Right atrium auricular region (tissue), 2 donors: ENCODE measurements at regions not wholly inside any gene's neighbourhood (a gene's known extent, or its start where the extent isn't known, plus 50 kb on each side); places are given as distances from the start of the nearest gene placed in this dataset.

ENCODE experiments used
- DNase-seq: peaks from one replicate; pipeline ENCODE4 v3.0.0-alpha.2; 2019; ENCODE audit warnings: low spot score
- H3K27ac ChIP-seq, 2 donors: fragments of 200-600 bp; sonication (generic); 1 replicate in 1 of 2; 2 replicates in 1 of 2; pipeline ENCODE4 v1.5.1; 2016 to 2019
- H3K27me3 ChIP-seq, 2 donors: fragments of 200-600 bp; sonication (generic); one replicate each; pipeline versions ENCODE4 v1.5.1 to v1.6.0; 2017 to 2019
- H3K36me3 ChIP-seq: fragments of 200-600 bp; sonication (generic); one replicate; pipeline ENCODE4 v1.5.1; 2016
- H3K4me1 ChIP-seq, 2 donors: fragments of 200-600 bp; sonication (generic); one replicate each; pipeline versions ENCODE4 v1.5.1 to v1.6.0; 2017 to 2019
- H3K4me3 ChIP-seq, 2 donors: fragments of 200-600 bp; sonication (generic); 1 replicate in 1 of 2; 2 replicates in 1 of 2; pipeline ENCODE4 v1.5.1; 2017 to 2019; ENCODE audit warnings: mild to moderate bottlenecking in 1 of 2, moderate library complexity in 1 of 2
- H3K9me3 ChIP-seq, 2 donors: fragments of 200-600 bp; sonication (generic); one replicate each; pipeline ENCODE4 v1.5.1; 2019
- TF ChIP-seq, protein P1 (sequence below), 2 donors: fragments of 200-600 bp; sonication (generic); IDR thresholded peaks; one replicate each; pipeline ENCODE4 v1.5.1; 2019; ENCODE audit warnings: antibody characterized with exemption in 2 of 2

DNA sequence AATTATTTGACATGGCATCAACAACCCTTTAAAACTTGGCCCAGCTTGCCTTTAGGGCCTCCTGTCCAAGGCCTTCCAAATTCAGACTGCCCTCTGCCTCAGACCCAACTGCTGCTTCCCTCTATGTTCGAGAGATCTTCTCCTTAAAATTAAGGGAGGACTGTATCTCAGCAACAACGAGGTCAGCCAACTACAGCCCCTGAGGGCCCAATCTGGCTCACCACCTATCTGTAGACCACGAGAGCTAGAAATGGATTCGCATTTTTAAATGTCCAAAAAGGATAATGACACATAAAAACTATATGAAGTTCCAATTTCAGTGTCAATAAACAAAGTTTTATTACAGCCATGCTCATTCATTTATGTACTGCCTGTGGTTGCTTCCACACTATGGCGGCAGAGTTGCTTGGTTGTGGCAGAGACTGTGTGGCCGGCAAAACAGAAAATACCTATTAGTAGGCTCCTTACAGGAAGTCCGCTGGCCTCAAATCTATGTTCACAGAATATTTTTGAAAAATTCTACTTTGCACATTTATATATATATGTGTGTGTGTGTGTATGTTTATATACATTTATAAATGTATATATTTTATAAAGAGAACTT lies 1026.9 kb downstream of the BCL11B start:
- no peaks in the 10 kb centered on the region for H3K9me3 ChIP-seq
- no peaks in the 10 kb centered on the region for H3K4me1 ChIP-seq
- no peak overlapping the region for H3K4me3 ChIP-seq
- DNase-seq = no peak
- no peaks in the 10 kb centered on the region for H3K36me3 ChIP-seq
- no peaks in the 10 kb centered on the region for H3K27me3 ChIP-seq
- TF ChIP-seq, protein P1, sequence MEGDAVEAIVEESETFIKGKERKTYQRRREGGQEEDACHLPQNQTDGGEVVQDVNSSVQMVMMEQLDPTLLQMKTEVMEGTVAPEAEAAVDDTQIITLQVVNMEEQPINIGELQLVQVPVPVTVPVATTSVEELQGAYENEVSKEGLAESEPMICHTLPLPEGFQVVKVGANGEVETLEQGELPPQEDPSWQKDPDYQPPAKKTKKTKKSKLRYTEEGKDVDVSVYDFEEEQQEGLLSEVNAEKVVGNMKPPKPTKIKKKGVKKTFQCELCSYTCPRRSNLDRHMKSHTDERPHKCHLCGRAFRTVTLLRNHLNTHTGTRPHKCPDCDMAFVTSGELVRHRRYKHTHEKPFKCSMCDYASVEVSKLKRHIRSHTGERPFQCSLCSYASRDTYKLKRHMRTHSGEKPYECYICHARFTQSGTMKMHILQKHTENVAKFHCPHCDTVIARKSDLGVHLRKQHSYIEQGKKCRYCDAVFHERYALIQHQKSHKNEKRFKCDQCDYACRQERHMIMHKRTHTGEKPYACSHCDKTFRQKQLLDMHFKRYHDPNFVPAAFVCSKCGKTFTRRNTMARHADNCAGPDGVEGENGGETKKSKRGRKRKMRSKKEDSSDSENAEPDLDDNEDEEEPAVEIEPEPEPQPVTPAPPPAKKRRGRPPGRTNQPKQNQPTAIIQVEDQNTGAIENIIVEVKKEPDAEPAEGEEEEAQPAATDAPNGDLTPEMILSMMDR (IDR thresholded peaks at IDR 0.05) = no peak
- no peak overlapping the region for H3K27ac ChIP-seq

DNA sequence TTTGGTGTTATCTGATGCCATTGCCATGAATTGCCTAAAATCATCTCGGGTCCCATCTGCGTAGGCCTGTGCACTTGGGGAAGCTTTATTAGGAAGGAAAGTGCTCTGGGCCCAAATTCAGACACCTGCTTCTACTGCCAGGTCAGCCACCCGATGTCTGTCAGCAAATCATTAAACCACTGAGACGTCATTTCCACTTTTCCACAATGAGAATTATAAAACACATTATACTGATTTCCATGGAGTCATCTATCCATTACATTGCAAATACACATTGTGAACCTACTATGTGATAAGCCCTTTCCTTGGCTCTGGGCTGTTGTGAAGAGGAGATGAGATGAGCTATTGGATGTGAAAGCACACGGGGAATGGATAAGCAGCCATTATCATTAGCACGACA lies 1022.9 kb downstream of the BCL11B start:
- Histone ChIP-seq H3K4me3 (no peak overlapping the region), H3K9me3 (no peaks in the 10 kb centered on the region), H3K36me3 (no peaks in the 10 kb centered on the region), H3K27ac (no peak overlapping the region), H3K4me1 (no peaks in the 10 kb centered on the region), H3K27me3 (no peaks in the 10 kb centered on the region)
- TF ChIP-seq, protein P1 (IDR thresholded peaks at IDR 0.05) = no peak
- no peak for DNase-seq

DNA sequence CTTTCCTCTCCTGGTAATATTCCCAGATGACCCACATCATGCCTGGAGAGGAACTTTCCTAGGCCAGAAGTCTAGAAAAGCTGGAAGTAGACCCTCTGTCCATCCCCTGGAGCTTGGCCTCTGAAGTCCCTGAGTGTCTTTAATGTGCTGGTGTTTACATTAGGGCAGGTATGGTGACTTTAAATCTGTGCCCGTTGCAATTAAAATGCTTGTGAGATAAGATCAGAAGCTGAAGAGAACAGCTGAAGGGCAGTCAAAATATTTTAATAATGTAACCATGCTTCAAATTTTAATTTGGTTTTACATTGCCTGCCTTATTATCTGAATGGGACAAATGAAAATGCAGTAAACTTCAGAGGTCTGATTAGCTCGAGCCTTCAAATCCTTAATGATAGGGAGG lies 1022.5 kb downstream of the BCL11B start:
- Histone ChIP-seq H3K27me3 (no peaks in the 10 kb centered on the region), H3K4me3 (no peak overlapping the region), H3K36me3 (no peaks in the 10 kb centered on the region), H3K27ac (no peak overlapping the region), H3K9me3 (no peaks in the 10 kb centered on the region), H3K4me1 (no peaks in the 10 kb centered on the region)
- TF ChIP-seq, protein P1 (IDR thresholded peaks at IDR 0.05) = no peak
- DNase-seq = no peak

DNA sequence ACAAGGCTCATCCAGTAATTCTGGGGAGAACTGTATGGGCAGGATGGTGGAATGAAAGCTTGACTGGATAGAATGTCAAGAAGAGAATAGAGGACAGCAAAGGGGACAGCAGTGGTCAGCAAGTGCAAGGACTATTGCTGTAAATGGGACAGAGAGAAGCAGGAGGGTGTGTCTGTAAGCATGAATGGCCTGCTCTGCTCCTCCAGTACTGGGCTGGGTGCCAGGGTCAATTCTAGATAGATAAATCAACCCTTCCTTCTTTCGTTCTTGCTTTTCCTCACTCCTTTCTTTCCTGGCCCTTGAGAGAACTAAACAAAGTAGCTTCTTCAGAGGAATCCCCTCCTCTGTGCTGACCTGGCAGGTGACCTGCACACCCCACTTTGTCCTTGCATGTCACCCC lies 1019.2 kb downstream of the BCL11B start:
- DNase-seq = no peak
- Histone ChIP-seq H3K4me1 (no peaks in the 10 kb centered on the region), H3K4me3 (no peak overlapping the region), H3K9me3 (no peaks in the 10 kb centered on the region), H3K27ac (no peak overlapping the region), H3K36me3 (no peaks in the 10 kb centered on the region), H3K27me3 (no peaks in the 10 kb centered on the region)
- TF ChIP-seq, protein P1 (IDR thresholded peaks at IDR 0.05) = no peak

DNA sequence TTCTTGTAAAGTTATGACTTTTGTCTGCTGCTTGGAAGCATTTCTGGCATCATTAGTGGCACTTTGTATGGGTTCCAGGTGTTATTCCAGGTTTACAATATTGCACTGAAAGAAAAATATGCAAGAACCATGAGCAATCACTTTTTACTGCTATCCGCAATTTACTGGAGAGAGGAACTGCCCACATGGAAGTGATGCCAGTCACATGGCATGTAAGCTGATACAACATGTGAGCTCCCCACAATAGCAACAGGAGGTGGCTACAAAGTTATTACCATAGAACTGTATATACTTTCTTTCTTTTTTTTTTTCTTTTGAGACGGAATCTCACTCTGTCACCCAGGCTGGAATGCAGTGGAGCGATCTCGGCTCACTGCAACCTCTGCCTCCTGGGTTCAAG lies 1012.1 kb downstream of the BCL11B start:
- no peak for DNase-seq
- Histone ChIP-seq H3K36me3 (no peaks in the 10 kb centered on the region), H3K4me3 (no peak overlapping the region), H3K4me1 (no peaks in the 10 kb centered on the region), H3K27me3 (no peaks in the 10 kb centered on the region), H3K27ac (no peak overlapping the region), H3K9me3 (no peaks in the 10 kb centered on the region)
- TF ChIP-seq, protein P1 (IDR thresholded peaks at IDR 0.05) = no peak

DNA sequence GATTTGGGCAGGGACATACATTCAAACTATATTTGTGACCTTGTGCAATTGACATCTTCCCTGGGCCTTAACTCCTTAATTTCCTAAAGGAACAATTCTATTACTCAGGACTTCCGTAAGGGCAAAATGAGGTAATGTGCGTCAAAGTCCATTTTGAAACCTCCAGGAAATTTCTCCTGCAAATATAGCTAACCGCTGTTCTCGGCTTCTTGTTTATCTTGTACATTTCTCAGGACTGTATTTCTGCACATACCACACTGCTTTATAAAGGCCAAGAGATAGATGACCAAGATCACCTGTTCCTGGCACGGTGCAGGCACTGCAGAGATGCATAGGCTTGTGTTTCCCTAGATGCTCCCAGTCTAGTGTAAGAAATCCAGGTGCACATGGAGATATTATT lies 1009.4 kb downstream of the BCL11B start:
- no peaks in the 10 kb centered on the region for H3K27me3 ChIP-seq
- no peak for DNase-seq
- TF ChIP-seq, protein P1 (IDR thresholded peaks at IDR 0.05) = no peak
- H3K36me3 ChIP-seq = no peaks in the 10 kb centered on the region
- no peaks in the 10 kb centered on the region for H3K4me1 ChIP-seq
- no peak overlapping the region for H3K4me3 ChIP-seq
- no peaks in the 10 kb centered on the region for H3K9me3 ChIP-seq
- H3K27ac ChIP-seq = no peak overlapping the region
